ENCODE measurements at regions not wholly inside any gene's neighbourhood (a gene's known extent, or its start where the extent isn't known, plus 50 kb on each side); places are given as distances from the start of the nearest gene placed in this dataset.

- TF ChIP-seq SMC3 (IDR thresholded peaks at IDR 0.05; ENCODE audit: low read depth, low read length) (no peak), RFX5 (IDR thresholded peaks at IDR 0.05; ENCODE audit: low read depth, low read length) (no peak), RAD21 (IDR thresholded peaks at IDR 0.05; ENCODE audit: low read length) (no peak), MXI1 (IDR thresholded peaks at IDR 0.05; ENCODE audit: borderline replicate concordance, low read depth, low read length) (no peak), CEBPB (IDR thresholded peaks at IDR 0.05; ENCODE audit: low read depth, low read length) (no peak), ELK1 (IDR thresholded peaks at IDR 0.05; ENCODE audit: borderline replicate concordance, low read depth, low read length) (no peak), USF2 (IDR thresholded peaks at IDR 0.05; ENCODE audit: low read depth, low read length) (no peak), CHD1 (IDR thresholded peaks at IDR 0.05; ENCODE audit: low read depth, low read length) (no peak), MAFK (IDR thresholded peaks at IDR 0.05; ENCODE audit: low read depth, low read length) (no peak), MAZ (IDR thresholded peaks at IDR 0.05; ENCODE audit: borderline replicate concordance, low read depth, low read length) (no peak), CTCF (conservative IDR thresholded peaks at IDR 0.05; ENCODE audit: low read depth, low read length) (no peak), NFE2L2 (IDR thresholded peaks at IDR 0.05; ENCODE audit: low read depth, low read length) (no peak), RCOR1 (IDR thresholded peaks at IDR 0.05; ENCODE audit: insufficient replicate concordance, low read length) (no peak), FOS (IDR thresholded peaks at IDR 0.05; ENCODE audit: low read depth, low read length) (no peak), BHLHE40 (IDR thresholded peaks at IDR 0.05; ENCODE audit: low read depth, low read length) (no peak), POLR2A (IDR thresholded peaks at IDR 0.05; ENCODE audit: low read depth, low read length) (no peak)
These were observed 570.5 kb downstream of the QKI start for GRCh38 chr6:163985040-163985439.

More at GRCh38 chr6:163985040-163985439, 570.5 kb downstream of the QKI start:
- no peak overlapping the region for H3K9ac ChIP-seq (ENCODE audit: low read depth, low read length)
- no peaks in the 10 kb centered on the region for H3K79me1 ChIP-seq (ENCODE audit: low read depth in 1 of 2, low read length in 2 of 2)
- no peaks in the 10 kb centered on the region for H3K36me3 ChIP-seq (ENCODE audit: control insufficient read depth, insufficient read depth, low read length)
- H3K56ac ChIP-seq (ENCODE audit: extremely low read depth, insufficient read depth, low read length): no peak overlapping the region
- H2BK20ac ChIP-seq (ENCODE audit: low read depth, low read length): no peak overlapping the region
- dilution Hi-C loops (cut with HindIII; ENCODE audit: low sequenced_read_pairs, unreplicated experiment): no loop called here
- DNase-seq: no peak
- H2AFZ ChIP-seq (replicated peaks; ENCODE audit: low read length, poor library complexity): no peak overlapping the region
- no peak overlapping the region for H3K23ac ChIP-seq (ENCODE audit: low read depth, low read length)
- no peak overlapping the region for H2BK120ac ChIP-seq (ENCODE audit: low read depth, low read length)
- H2AK9ac ChIP-seq (replicated peaks; ENCODE audit: low read depth, low read length, poor library complexity): no peak overlapping the region
- H3K4me2 ChIP-seq (ENCODE audit: low read depth, low read length): no peak overlapping the region
- POLR2A ChIA-PET (ENCODE audit: unreplicated experiment): no interaction called here
- H3K9me1 ChIP-seq (ENCODE audit: insufficient read depth, low read length): no peaks in the 10 kb centered on the region
- CTCF ChIA-PET: no interaction called here
- intact Hi-C loops (cut with micrococcal nuclease): no loop called here
- no peak overlapping the region for H2BK5ac ChIP-seq (ENCODE audit: low read depth, low read length, poor library complexity, severe bottlenecking)
- no peak overlapping the region for H2BK15ac ChIP-seq (ENCODE audit: low read depth, low read length)
- no peak overlapping the region for H3K27ac ChIP-seq (ENCODE audit: insufficient read depth, low read length)
- in situ Hi-C loops (cut with MboI; ENCODE audit: low sequenced_read_pairs): no loop called here
- no peak overlapping the region for H3K4me3 ChIP-seq (ENCODE audit: insufficient read depth, low read depth, low read length)
- ATAC-seq (ENCODE audit: low read depth): no peak
- no peak overlapping the region for H3K18ac ChIP-seq (ENCODE audit: low read depth, low read length)
- peaks cover 5% of the 10 kb centered on the region; the same call in 1 of the 2 replicates for H3K4me1 ChIP-seq (ENCODE audit: control insufficient read depth, insufficient read depth, low read length)
- WGBS, 2 experiments (ENCODE audit: extremely low coverage in 2 of 2, insufficient read length in 1 of 2): no CpG with 5 or more reads among the region's 1 CpG
- no TSS peak for BruUV-seq (replicated peaks)
- H4K20me1 ChIP-seq (ENCODE audit: insufficient read depth, low read length): no peaks in the 10 kb centered on the region
- H2AK5ac ChIP-seq (ENCODE audit: low read depth, low read length): no peak overlapping the region
- no peak overlapping the region for H4K5ac ChIP-seq (ENCODE audit: low read depth, low read length)
- no peaks in the 10 kb centered on the region for H3K9me3 ChIP-seq (ENCODE audit: control insufficient read depth, insufficient read depth, low read length)
- no peak overlapping the region for H3K4ac ChIP-seq (ENCODE audit: low read depth, low read length)
- H3K14ac ChIP-seq (replicated peaks; ENCODE audit: low read depth, low read length): no peak overlapping the region
- no peaks in the 10 kb centered on the region for H3K27me3 ChIP-seq (ENCODE audit: control insufficient read depth, insufficient read depth, low read length)
- H4K8ac ChIP-seq (ENCODE audit: low read depth in 2 of 2, low read length in 2 of 2): no peak overlapping the region
- no peak overlapping the region for H4K91ac ChIP-seq (ENCODE audit: insufficient read depth, low read depth, low read length)

Measured in IMR-90 (cell line).